SK-N-SH (cell line): ENCODE measurements at regions not wholly inside any gene's neighbourhood (a gene's known extent, or its start where the extent isn't known, plus 50 kb on each side); places are given as distances from the start of the nearest gene placed in this dataset.

Experiments used
- CTCF ChIA-PET: fragments of 300-600, 350-600 bp; formaldehyde crosslinking; extraction: SDS; loops from one replicate; lab custom pipeline; 2021; lab: Yijun Ruan, JAX
- POLR2A ChIA-PET: fragments of 350-600 bp; sonication (Branson Sonifier 250); formaldehyde crosslinking; extraction: SDS; loops from one replicate; lab custom pipeline; 2020; ENCODE audit warnings: antibody characterized with exemption, inconsistent platforms; lab: Yijun Ruan, JAX
- DNase-seq: peaks from one replicate; pipeline ENCODE4 v3.0.0; 2012
- H2AFZ ChIP-seq: fragments of 200-600 bp; sonication (generic); 2 replicates; pipeline ENCODE4 v1.8.1; 2016; ENCODE audit warnings: antibody characterized with exemption, mild to moderate bottlenecking, low read depth
- H3F3A ChIP-seq: fragments of 200-600 bp; sonication (generic); replicated peaks from 2 replicates; pipeline ENCODE3; 2016; ENCODE audit warnings: antibody characterized with exemption, mild to moderate bottlenecking; ENCODE audit not compliant: insufficient read depth
- H3K27ac ChIP-seq, 2 experiments: fragments of 200-500 bp in 1 of 2; fragments of 200-600 bp in 1 of 2; sonication (Bioruptor generic) in 1 of 2; sonication (generic), shearing (Covaris generic) in 1 of 2; 2 replicates each; pipeline versions ENCODE4 v1.5.1 to v1.6.1; 2014 to 2016; ENCODE audit warnings: low read depth in 2 of 2, inconsistent platforms in 1 of 2, low read length in 1 of 2, mild to moderate bottlenecking in 1 of 2, mixed read lengths in 1 of 2
- H3K27me3 ChIP-seq: fragments of 200-600 bp; sonication (generic), shearing (Covaris generic); 2 replicates; pipeline ENCODE4 v1.6.1; 2016; ENCODE audit warnings: mixed run types; ENCODE audit not compliant: insufficient read depth
- H3K36me3 ChIP-seq, 2 experiments: fragments of 200-500 bp in 1 of 2; fragments of 200-600 bp in 1 of 2; sonication (Bioruptor generic) in 1 of 2; sonication (generic) in 1 of 2; replicated peaks in 1 of 2; 2 replicates each; pipeline versions ENCODE3 to v1.5.1; 2014 to 2016; ENCODE audit warnings: low read length in 1 of 2, mild to moderate bottlenecking in 1 of 2; ENCODE audit not compliant: insufficient read depth in 2 of 2, control insufficient read depth in 1 of 2
- H3K4me1 ChIP-seq, 2 experiments: fragments of 200-500 bp in 1 of 2; fragments of 200-600 bp in 1 of 2; sonication (Bioruptor generic) in 1 of 2; sonication (generic), shearing (Covaris generic) in 1 of 2; 2 replicates each; pipeline versions ENCODE4 v1.5.1 to v1.6.1; 2014 to 2016; ENCODE audit warnings: low read depth in 1 of 2, low read length in 1 of 2, mixed run types in 1 of 2; ENCODE audit not compliant: insufficient read depth in 2 of 2, control insufficient read depth in 1 of 2
- H3K4me2 ChIP-seq: fragments of 200-600 bp; sonication (generic), shearing (Covaris generic); 2 replicates; pipeline ENCODE4 v1.6.1; 2017; ENCODE audit warnings: mixed run types
- H3K4me3 ChIP-seq, 2 experiments: fragments of 200-500 bp in 1 of 2; fragments of 200-600 bp in 1 of 2; sonication (Bioruptor generic) in 1 of 2; sonication (generic), shearing (Covaris generic) in 1 of 2; 2 replicates each; pipeline versions ENCODE4 v1.5.1 to v1.8.1; 2014 to 2016; ENCODE audit warnings: low read depth in 2 of 2, inconsistent platforms in 1 of 2, low read length in 1 of 2, mild to moderate bottlenecking in 1 of 2, mixed read lengths in 1 of 2, moderate library complexity in 1 of 2
- H3K79me2 ChIP-seq: fragments of 200-600 bp; sonication (generic); 2 replicates; pipeline ENCODE4 v1.8.1; 2017; ENCODE audit warnings: mild to moderate bottlenecking; ENCODE audit not compliant: insufficient read depth
- H3K9ac ChIP-seq: fragments of 200-600 bp; sonication (generic); 2 replicates; pipeline ENCODE4 v1.6.1; 2017; ENCODE audit warnings: mixed run types
- H3K9me2 ChIP-seq: fragments of 200-600 bp; sonication (generic); 2 replicates; pipeline ENCODE4 v1.6.1; 2017; ENCODE audit warnings: mixed run types
- H3K9me3 ChIP-seq: fragments of 200-600 bp; sonication (generic); 2 replicates; pipeline ENCODE4 v1.6.1; 2017; ENCODE audit warnings: mixed run types, mild to moderate bottlenecking, moderate library complexity
- H4K20me1 ChIP-seq: fragments of 200-600 bp; sonication (generic); 2 replicates; pipeline ENCODE4 v1.6.1; 2017; ENCODE audit warnings: mild to moderate bottlenecking, mixed run types; ENCODE audit not compliant: insufficient read depth
- CTCF ChIP-seq: fragments of 200-600 bp; sonication (generic); IDR thresholded peaks from 2 replicates; pipeline ENCODE4 v1.6.1; 2017; ENCODE audit warnings: antibody characterized with exemption, mild to moderate bottlenecking, moderate library complexity
- ELF1 ChIP-seq: IDR thresholded peaks from 2 replicates; pipeline ENCODE4 v1.4.0; 2012
- GATA2 ChIP-seq: sonication (generic); formaldehyde crosslinking; IDR thresholded peaks from 2 replicates; pipeline ENCODE4 v1.5.0; 2020; ENCODE audit warnings: mild to moderate bottlenecking, missing genetic modification reagents
- IRF3 ChIP-seq: fragments of 150-350 bp; IDR thresholded peaks from 2 replicates; pipeline ENCODE4 v1.6.1; 2016; ENCODE audit warnings: mild to moderate bottlenecking, low read depth, low read length
- MAX ChIP-seq: IDR thresholded peaks from 2 replicates; pipeline ENCODE4 v1.4.0; 2012; ENCODE audit warnings: low read depth
- MEF2A ChIP-seq: IDR thresholded peaks from 2 replicates; pipeline ENCODE4 v1.4.0; 2012; ENCODE audit warnings: low read depth, borderline replicate concordance
- POLR2AphosphoS5 ChIP-seq: IDR thresholded peaks from 2 replicates; pipeline ENCODE4 v1.6.1; 2012; ENCODE audit warnings: low read depth, low read length
- RAD21 ChIP-seq: IDR thresholded peaks from 2 replicates; pipeline ENCODE4 v1.6.1; 2012; ENCODE audit warnings: mild to moderate bottlenecking, low read length
- RCOR1 ChIP-seq: fragments of 150-350 bp; IDR thresholded peaks from 2 replicates; pipeline ENCODE4 v1.6.1; 2017; ENCODE audit warnings: antibody characterized with exemption, low read length
- REST ChIP-seq: IDR thresholded peaks from 2 replicates; pipeline ENCODE4 v1.6.1; 2012; ENCODE audit warnings: mild to moderate bottlenecking, low read depth, low read length, moderate library complexity
- RXRA ChIP-seq: IDR thresholded peaks from 2 replicates; pipeline ENCODE4 v1.4.0; 2012; ENCODE audit warnings: low read depth, mild to moderate bottlenecking, borderline replicate concordance
- SIN3A ChIP-seq: IDR thresholded peaks from 2 replicates; pipeline ENCODE4 v1.6.1; 2012; ENCODE audit warnings: low read depth, mild to moderate bottlenecking, low read length, moderate library complexity, borderline replicate concordance
- SMC3 ChIP-seq: IDR thresholded peaks from 2 replicates; pipeline ENCODE4 v1.6.1; 2012; ENCODE audit warnings: low read depth, low read length, improper control_type of control experiment
- USF2 ChIP-seq: fragments of 150-350 bp; IDR thresholded peaks from 2 replicates; pipeline ENCODE4 v1.6.1; 2017; ENCODE audit warnings: antibody characterized with exemption, low read length, low read depth, borderline replicate concordance
- WGBS: methylation state at CpG from one replicate; pipeline ENCODE4 v1.1.6; 2017; ENCODE audit warnings: low lambda C conversion rate; 5-methylcytosine and 5-hydroxymethylcytosine counted together

- no peaks in the 10 kb centered on the region for H3K79me2 ChIP-seq
- 65% methylated on average over 5 of the region's 5 CpGs for WGBS
- no peak overlapping the region for H3K4me2 ChIP-seq
- H2AFZ ChIP-seq: no peak overlapping the region
- no peaks in the 10 kb centered on the region; a peak in 1 of 4 replicates for H3K4me1 ChIP-seq
- H4K20me1 ChIP-seq: no peaks in the 10 kb centered on the region
- no peak overlapping the region for H3K9ac ChIP-seq
- no peaks in the 10 kb centered on the region for H3K9me3 ChIP-seq
- no peaks in the 10 kb centered on the region; the same call in 1 of the 2 replicates for H3K27me3 ChIP-seq
- no peak overlapping the region for H3K4me3 ChIP-seq
- H3K36me3 ChIP-seq: no peaks in the 10 kb centered on the region
- TF ChIP-seq SIN3A (no peak), CTCF (no peak), ELF1 (no peak), POLR2AphosphoS5 (no peak), MAX (no peak), USF2 (no peak), RXRA (no peak), GATA2 (CRISPR knock-in tag) (no peak), REST (no peak), RCOR1 (no peak), IRF3 (no peak), MEF2A (no peak), RAD21 (no peak), SMC3 (no peak)
- TF ChIP-seq, all 33 proteins: peak for 0
- no peak for DNase-seq
- H3K27ac ChIP-seq: no peak overlapping the region
- ChIA-PET CTCF (interaction anchor here (1.0 kb wide), 1 partner anchor 12 kb away, joined by 4 read pairs; no protein-coding TSS in a partner anchor), POLR2A (no interaction called here)
- no peaks in the 10 kb centered on the region for H3K9me2 ChIP-seq
- no peaks in the 10 kb centered on the region for H3F3A ChIP-seq
Measured at GRCh38 chr2:235156055-235156454, 204.2 kb downstream of the SH3BP4 start.
